22Rv1 (cell line): ENCODE measurements at regions not wholly inside any gene's neighbourhood (a gene's known extent, or its start where the extent isn't known, plus 50 kb on each side); places are given as distances from the start of the nearest gene placed in this dataset.

Experiments
- CTCF ChIP-seq: fragments of 450-650 bp; IDR thresholded peaks from 2 replicates; pipeline ENCODE4 v1.5.1; 2017; ENCODE audit warnings: mild to moderate bottlenecking
- ZFX ChIP-seq: fragments of 450-650 bp; IDR thresholded peaks from 2 replicates; pipeline ENCODE4 v1.6.1; 2017; ENCODE audit warnings: antibody characterized with exemption, borderline replicate concordance

- TF ChIP-seq CTCF, result no peak
- TF ChIP-seq ZFX, result no peak
These were observed 365.3 kb upstream of the PROX1 start for GRCh38 chr1:213622365-213623063.
